ENCODE measurements at regions not wholly inside any gene's neighbourhood (a gene's known extent, or its start where the extent isn't known, plus 50 kb on each side); places are given as distances from the start of the nearest gene placed in this dataset.

DNA sequence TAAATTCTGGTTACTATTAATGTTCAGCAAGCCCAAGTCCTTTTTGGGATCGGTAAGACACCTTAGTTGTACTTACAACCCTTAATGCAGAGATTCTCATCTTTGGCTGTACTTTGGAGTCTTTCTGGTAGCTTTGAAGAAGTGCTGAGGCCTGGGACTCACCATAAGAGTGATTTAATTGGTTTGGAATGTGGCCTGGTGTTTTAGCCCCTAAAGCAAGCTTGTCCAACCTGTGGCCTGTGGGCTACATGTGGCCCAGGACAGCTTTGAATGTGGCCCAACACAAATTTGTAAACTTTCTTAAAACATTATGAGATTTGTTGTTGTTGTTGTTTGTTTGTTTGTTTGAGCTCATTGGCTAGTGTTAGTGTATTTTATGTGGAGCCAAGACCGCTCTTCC, 215.3 kb downstream of the ZIC5 start:
- TF ChIP-seq, protein P1, sequence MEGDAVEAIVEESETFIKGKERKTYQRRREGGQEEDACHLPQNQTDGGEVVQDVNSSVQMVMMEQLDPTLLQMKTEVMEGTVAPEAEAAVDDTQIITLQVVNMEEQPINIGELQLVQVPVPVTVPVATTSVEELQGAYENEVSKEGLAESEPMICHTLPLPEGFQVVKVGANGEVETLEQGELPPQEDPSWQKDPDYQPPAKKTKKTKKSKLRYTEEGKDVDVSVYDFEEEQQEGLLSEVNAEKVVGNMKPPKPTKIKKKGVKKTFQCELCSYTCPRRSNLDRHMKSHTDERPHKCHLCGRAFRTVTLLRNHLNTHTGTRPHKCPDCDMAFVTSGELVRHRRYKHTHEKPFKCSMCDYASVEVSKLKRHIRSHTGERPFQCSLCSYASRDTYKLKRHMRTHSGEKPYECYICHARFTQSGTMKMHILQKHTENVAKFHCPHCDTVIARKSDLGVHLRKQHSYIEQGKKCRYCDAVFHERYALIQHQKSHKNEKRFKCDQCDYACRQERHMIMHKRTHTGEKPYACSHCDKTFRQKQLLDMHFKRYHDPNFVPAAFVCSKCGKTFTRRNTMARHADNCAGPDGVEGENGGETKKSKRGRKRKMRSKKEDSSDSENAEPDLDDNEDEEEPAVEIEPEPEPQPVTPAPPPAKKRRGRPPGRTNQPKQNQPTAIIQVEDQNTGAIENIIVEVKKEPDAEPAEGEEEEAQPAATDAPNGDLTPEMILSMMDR (IDR thresholded peaks at IDR 0.05) = no peak
- no peak for TF ChIP-seq POLR2A (IDR thresholded peaks at IDR 0.05)
